OCI-M1 (cell line): ENCODE measurements at regions not wholly inside any gene's neighbourhood (a gene's known extent, or its start where the extent isn't known, plus 50 kb on each side); places are given as distances from the start of the nearest gene placed in this dataset.
"Not testable (repeated sequence)": the region's sequence is repeated elsewhere in the genome, so short reads cannot be mapped to it uniquely, and the experiment has no call there.

Experiments
- DNase-seq: peaks from one replicate; lab custom pipeline; 2025; lab: John Stamatoyannopoulos, UW

GRCh38 chr5:18240971-18241370 lies 606.7 kb downstream of the TAF11L14 start:
- no peak for DNase-seq

- DNase-seq, result no peak
These were observed 609.6 kb downstream of the TAF11L14 start for GRCh38 chr5:18243846-18244245.

- DNase-seq, result no peak
These were observed 610.0 kb downstream of the TAF11L14 start for GRCh38 chr5:18244309-18244708.

- no peak for DNase-seq
These were observed 618.3 kb downstream of the TAF11L14 start for GRCh38 chr5:18252559-18252958.

GRCh38 chr5:18264126-18264882 lies 630.0 kb downstream of the TAF11L14 start:
- DNase-seq, result no peak

GRCh38 chr5:18270635-18271338 lies 636.5 kb downstream of the TAF11L14 start:
- DNase-seq, result peak; percentile 15

GRCh38 chr5:18276939-18277338 lies 642.7 kb downstream of the TAF11L14 start:
- no peak for DNase-seq

- DNase-seq, result peak; percentile 67
These were observed 647.8 kb downstream of the TAF11L14 start for GRCh38 chr5:18281947-18282581.

GRCh38 chr5:18285257-18285656 lies 651.0 kb downstream of the TAF11L14 start:
- DNase-seq, result no peak

GRCh38 chr5:18292146-18292545 lies 657.9 kb downstream of the TAF11L14 start:
- DNase-seq, result no peak

- DNase-seq, result not testable (repeated sequence)
These were observed 661.4 kb downstream of the TAF11L14 start for GRCh38 chr5:18295696-18296095.

GRCh38 chr5:18299166-18299565 lies 664.9 kb downstream of the TAF11L14 start:
- peak; percentile 46 for DNase-seq

GRCh38 chr5:18305288-18305924 lies 671.1 kb downstream of the TAF11L14 start:
- DNase-seq, result peak; percentile 64

GRCh38 chr5:18311266-18311665 lies 677.0 kb downstream of the TAF11L14 start:
- no peak for DNase-seq

- DNase-seq, result no peak
These were observed 677.8 kb downstream of the TAF11L14 start for GRCh38 chr5:18312016-18312415.

GRCh38 chr5:18314192-18314778 lies 680.0 kb downstream of the TAF11L14 start:
- peak; percentile 47 for DNase-seq

- DNase-seq, result no peak
These were observed 687.1 kb downstream of the TAF11L14 start for GRCh38 chr5:18321262-18321942.

GRCh38 chr5:18323891-18324290 lies 689.6 kb downstream of the TAF11L14 start:
- DNase-seq, result no peak

- no peak for DNase-seq
These were observed 691.2 kb downstream of the TAF11L14 start for GRCh38 chr5:18325431-18325830.

GRCh38 chr5:18329328-18329727 lies 695.1 kb downstream of the TAF11L14 start:
- DNase-seq, result no peak

- no peak for DNase-seq
These were observed 699.6 kb downstream of the TAF11L14 start for GRCh38 chr5:18333841-18334240.

- no peak for DNase-seq
These were observed 700.7 kb downstream of the TAF11L14 start for GRCh38 chr5:18334949-18335348.
